NOMO-1 treated with dmso at 0.1 percent for 144 hours (cell line): ENCODE measurements at regions not wholly inside any gene's neighbourhood (a gene's known extent, or its start where the extent isn't known, plus 50 kb on each side); places are given as distances from the start of the nearest gene placed in this dataset.
"Not testable (repeated sequence)": the region's sequence is repeated elsewhere in the genome, so short reads cannot be mapped to it uniquely, and the experiment has no call there.

Experiments used
- DNase-seq: peaks from one replicate; lab custom pipeline; 2025; ENCODE audit not compliant: unreplicated experiment; lab: John Stamatoyannopoulos, UW

DNA sequence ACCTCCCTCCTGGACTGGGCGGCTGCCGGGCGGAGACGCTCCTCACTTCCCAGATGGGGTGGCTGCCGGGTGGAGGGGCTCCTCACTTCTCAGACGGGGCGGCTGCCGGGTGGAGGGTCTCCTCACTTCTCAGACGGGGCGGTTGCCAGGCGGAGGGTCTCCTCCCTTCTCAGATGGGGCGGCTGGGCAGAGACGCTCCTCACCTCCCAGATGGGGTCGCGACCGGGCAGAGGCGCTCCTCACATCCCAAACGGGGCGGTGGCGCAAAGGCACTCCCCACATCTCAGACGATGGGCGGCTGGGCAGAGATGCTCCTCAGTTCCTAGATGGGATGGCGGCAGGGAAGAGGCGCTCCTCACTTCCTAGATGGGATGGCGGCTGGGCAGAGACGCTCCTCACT is 305.5 kb downstream of the SLITRK5 start:
- DNase-seq = not testable (repeated sequence)

DNA sequence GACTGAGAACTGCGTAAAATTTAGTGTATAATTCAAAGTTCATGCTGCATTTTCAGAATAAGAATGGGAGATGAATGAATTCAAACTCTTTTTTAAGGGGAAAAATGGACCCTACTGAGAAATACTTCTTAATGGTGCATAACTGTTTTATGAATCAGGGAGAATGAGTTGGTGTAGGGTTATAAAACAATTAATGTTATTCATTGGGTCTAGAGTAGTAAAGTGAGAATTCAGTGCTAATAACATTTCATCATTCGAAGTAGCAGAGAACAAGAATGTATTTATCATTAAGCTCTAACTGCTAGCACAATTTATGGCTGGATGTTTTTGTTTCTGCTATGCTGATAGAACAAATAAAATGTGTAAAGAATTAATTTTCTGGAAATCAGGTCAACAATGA is 310.2 kb downstream of the SLITRK5 start:
- no peak for DNase-seq

- DNase-seq = no peak
These were observed 311.2 kb downstream of the SLITRK5 start for GRCh38 chr13:87982400-87982799.

GRCh38 chr13:87986639-87987250 is 315.6 kb downstream of the SLITRK5 start:
- no peak for DNase-seq

GRCh38 chr13:87998081-87998480 is 326.9 kb downstream of the SLITRK5 start:
- no peak for DNase-seq

- DNase-seq = no peak
These were observed 328.1 kb downstream of the SLITRK5 start for GRCh38 chr13:87999240-87999700.

GRCh38 chr13:87999788-88000187 is 328.6 kb downstream of the SLITRK5 start:
- DNase-seq = no peak

GRCh38 chr13:88000239-88000638 is 329.1 kb downstream of the SLITRK5 start:
- DNase-seq = no peak

DNA sequence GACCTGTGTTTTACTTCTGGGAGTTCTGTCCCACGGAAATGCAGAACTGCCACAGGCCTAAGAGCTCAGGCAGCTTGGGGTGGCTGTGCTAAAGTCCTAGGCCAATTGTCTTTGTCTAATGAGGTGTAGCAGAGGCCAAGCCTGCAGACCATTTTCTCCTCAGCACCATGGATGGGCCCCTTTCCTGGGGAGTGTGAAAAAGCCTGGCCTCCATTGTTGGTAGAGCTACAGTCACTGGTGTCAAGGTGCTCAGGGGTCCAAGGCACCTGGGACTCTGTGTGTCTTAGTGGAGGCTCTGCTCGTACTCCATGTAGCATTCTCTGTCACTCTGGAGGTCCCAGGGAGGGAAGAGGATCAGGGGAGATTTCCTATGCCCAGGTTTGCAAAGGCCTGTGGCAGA is 329.6 kb downstream of the SLITRK5 start:
- DNase-seq = no peak

DNA sequence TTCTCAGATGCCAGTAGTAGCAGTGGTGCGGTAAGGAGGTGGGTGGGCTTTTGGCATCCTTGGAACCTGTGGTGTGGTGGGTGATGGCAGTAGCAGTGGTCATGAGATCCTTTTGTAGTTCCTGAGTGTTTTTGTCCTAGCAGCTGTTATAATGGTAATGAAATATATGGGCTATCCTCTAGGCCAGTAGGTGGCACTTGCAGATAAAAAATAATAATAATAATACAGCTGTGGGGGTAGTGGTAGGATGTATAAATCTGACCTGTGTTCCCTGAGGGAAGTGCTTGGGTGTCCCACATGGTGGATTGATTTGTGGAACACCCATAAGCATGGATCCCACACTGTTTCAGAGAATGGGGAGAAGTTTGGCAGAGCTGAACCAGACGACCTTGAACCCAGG is 334.0 kb downstream of the SLITRK5 start:
- no peak for DNase-seq

- DNase-seq = peak; percentile 23
These were observed 343.4 kb downstream of the SLITRK5 start for GRCh38 chr13:88014527-88014926.

DNA sequence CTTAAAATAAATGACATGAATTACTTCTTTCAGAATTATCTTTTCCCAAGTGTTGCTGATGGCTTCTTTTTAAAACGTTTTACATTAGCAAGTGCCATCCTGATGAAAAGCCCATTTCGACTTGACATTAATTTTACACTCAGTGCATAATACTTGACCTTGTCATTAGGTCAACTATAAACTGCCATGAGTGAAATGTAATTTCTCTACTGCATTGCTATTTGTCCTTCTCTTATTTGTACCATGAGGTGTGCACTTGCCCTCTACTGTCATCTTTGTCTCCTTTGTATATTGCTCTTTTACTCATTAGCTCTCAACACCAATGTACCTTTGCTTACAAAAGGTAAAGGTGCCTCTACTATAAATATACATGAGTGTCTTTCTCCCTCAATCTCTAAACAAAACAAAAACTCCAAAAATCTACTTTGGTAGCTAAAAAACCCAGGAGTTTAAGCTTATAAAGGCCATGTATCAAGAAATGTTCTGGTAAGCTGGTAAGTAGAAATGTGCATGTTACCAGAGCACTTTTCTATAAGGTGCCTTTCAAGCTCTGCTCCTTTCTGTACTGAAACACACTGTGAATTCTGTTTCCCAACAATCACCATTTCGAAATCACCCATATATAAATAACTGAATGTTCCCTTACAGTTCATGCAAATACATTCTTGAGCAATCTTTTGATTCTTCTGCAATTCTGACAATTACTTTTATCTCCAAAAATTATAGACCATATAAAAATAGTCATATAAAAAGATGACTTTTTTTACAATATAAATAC is 351.4 kb downstream of the SLITRK5 start:
- peak; percentile 22 for DNase-seq

DNA sequence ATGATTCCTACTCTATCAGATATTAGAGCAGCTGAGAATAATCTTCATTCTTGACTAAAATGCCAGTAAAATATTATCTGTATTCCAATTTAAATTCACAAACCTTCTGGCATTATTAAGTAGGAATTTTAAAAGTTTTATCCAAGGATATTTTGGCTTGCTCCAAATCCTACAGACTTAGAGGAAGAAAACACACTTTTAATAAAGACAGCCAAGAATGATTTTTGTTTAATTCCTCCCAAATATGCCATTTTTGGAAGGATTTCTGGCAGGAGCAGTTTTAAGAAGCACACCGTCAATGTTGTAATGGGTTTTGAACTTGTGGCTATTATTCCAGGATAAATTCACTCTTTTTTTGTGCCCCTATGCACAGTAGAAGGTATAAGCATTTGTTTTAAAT is 355.1 kb downstream of the SLITRK5 start:
- no peak for DNase-seq

DNA sequence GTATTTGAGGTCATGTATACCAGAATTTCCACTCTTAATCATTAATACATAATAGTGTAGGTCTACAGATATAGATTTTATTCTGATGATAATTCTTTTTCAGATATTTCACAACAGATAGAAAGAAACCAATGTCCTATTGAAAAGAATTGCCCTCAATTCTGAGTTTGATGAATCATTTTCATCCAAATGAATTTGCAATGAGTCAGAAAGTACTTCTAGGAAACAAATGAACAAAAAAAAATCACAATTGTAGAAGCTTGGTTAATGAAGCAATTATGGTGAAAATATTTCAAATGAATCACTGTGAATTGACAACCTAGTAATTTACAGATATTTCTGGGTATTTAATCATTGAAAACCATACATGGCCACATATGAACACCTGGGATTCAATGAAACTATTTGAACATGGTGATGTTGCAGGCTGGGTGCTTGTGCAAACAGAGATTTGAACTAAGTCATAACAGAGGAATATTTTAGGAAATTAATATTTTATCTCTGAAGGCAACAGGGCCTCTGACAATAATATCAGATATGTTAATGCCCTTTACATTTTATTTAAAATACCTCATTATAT is 360.9 kb downstream of the SLITRK5 start:
- no peak for DNase-seq

DNA sequence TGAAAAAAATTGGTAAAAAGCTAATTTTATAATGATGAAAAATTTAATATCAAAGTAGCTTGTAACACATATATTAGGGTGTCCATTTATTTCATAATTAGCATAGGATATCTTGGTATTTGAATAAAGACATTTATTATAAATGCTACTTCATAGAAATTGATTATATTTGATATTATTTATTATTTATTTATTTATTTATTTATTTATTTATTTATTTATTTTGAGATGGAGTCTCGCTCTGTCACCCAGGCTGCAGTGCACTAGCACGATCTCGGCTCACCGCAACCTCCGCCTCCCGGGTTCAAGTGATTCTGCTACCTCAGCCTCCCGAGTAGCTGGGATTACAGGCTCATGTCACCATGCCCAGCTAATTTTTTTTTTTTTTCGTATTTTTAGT is 365.0 kb downstream of the SLITRK5 start:
- not testable (repeated sequence) for DNase-seq

DNA sequence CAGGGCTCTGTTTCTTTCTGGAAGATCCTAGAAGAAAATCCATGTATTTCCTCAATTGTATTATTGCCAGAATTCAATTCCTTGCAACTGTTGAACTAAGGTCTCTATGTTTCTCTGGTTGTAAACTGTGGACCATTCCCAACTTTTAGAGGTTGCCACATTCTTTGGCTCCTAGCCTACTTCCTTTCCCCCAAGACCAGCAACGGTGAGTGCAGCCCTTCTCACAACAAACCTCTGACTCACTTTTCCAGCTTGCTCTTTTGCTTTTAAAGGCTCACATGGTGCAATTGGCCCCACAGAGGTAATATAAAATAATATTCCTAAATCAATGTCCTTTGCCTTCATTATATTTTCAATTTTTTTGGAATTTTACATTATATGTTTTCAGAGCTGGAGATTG is 371.3 kb downstream of the SLITRK5 start:
- DNase-seq = no peak

GRCh38 chr13:88051746-88052482 is 380.7 kb downstream of the SLITRK5 start:
- no peak for DNase-seq

- no peak for DNase-seq
These were observed 392.6 kb downstream of the SLITRK5 start for GRCh38 chr13:88063741-88064140.

DNA sequence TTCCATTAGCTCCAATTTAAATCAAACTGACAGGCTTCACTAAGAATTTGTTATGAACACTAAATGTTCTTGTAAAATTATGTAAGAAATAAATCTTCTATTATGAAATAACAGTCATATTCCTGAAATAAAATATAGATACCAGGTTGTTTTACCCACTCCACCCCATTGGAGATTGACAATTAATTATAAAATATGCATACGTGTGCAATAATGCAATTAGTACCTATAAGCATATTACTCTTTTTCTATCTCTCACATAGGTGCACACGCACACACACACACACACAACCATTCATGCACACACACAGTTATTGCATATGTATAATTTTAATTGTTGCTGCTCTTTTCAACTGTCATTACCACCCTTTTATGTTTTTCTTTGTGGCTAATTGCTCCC is 395.7 kb downstream of the SLITRK5 start:
- DNase-seq = no peak

GRCh38 chr13:88068316-88068715 is 397.1 kb downstream of the SLITRK5 start:
- DNase-seq = no peak

- no peak for DNase-seq
These were observed 397.8 kb downstream of the SLITRK5 start for GRCh38 chr13:88068975-88069374.

DNA sequence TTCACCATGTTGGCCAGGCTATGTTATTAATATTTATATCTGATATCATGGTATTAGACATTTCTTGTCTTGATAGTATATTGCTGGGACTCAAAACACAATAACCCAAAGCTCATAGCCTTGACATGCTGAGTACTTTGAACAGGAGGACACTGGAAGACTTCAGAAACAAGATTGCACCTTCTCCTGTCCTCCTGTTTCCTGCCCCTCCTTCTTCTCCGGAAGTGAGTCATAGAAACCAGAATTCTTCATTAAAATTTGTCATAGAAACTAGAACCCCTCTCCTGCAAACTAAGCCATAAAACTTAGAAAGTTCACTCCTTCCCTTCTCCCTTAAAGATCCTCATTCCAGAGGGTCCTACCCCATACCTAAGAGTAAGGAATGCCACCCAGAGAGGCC is 400.2 kb downstream of the SLITRK5 start:
- no peak for DNase-seq
